GM18909 (cell line): ENCODE measurements at regions not wholly inside any gene's neighbourhood (a gene's known extent, or its start where the extent isn't known, plus 50 kb on each side); places are given as distances from the start of the nearest gene placed in this dataset.
"Not testable (repeated sequence)": the region's sequence is repeated elsewhere in the genome, so short reads cannot be mapped to it uniquely, and the experiment has no call there.

Source experiments
- ATAC-seq: cut with Tn5 transposase; IDR thresholded peaks from one replicate; pipeline ENCODE4 v1.9.1; 2021; ENCODE audit warnings: mild to moderate bottlenecking; ENCODE audit not compliant: unreplicated experiment, poor library complexity

GRCh38 chr4:125262502-125262901, 52.3 kb upstream of the FAT4 start:
- ATAC-seq = no peak

DNA sequence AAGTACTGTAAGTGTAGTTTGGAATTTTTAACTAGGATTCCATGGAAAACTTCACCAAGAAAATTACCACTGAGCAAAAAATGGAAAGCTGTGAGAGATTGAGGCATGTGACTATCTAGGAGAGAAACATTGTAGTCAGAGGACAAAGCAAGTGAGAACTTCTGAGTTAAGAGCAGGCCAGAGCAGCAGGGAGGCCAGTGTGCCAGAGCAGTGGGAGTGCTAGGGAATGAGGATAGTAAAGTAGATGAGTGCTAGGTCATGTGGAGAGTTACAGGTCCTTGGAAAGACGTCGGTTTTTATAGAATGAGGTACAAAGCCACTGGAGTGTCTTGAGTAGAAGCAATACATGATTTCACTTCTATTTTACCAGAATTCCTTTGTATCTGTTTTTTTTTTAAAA, 52.7 kb upstream of the FAT4 start:
- no peak for ATAC-seq

DNA sequence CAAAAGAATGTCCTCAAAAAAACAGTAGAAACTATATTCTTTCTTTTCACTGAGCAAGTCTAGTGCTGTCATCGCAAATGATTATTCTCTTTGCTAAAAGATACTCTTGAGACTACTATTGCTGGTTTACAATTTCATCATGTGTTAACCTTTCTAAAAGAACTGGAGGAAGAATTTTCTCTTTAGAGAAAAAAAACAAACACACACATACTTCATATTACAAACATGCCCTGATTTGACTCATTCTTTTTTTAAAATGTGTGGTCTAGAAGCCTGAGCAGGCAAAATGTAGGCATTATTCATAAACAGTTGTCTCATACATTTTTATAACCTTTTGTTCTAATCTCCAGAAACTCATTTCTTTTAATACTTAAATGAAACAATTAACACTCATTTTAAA, 60.6 kb upstream of the FAT4 start:
- no peak for ATAC-seq

DNA sequence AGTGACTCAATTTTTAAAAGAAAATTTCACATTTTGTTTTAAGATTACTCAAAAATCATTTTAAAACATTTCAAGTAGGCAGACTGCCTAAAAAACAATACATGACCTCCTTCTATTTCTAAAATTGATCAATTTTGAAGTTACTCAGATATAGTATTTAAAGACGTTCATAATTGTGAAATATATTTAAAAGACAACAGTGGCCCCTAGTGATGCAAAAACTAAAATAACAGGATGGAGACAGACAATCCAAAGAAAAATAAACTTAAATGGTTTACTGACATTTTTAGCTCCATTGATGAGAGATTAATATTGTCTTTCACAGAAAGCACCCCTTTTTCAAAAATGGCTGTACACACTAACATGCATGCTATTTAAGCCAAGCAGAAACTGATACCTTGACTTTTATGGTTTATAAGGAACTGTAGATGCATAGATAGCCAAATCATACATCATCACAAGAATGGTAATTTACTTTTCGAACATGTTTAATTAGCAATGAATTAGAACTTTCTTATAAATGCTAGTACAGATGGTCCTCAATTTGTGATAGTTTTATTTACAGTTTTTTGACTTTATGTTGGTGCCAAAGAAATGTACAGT, 69.8 kb upstream of the FAT4 start:
- no peak for ATAC-seq

DNA sequence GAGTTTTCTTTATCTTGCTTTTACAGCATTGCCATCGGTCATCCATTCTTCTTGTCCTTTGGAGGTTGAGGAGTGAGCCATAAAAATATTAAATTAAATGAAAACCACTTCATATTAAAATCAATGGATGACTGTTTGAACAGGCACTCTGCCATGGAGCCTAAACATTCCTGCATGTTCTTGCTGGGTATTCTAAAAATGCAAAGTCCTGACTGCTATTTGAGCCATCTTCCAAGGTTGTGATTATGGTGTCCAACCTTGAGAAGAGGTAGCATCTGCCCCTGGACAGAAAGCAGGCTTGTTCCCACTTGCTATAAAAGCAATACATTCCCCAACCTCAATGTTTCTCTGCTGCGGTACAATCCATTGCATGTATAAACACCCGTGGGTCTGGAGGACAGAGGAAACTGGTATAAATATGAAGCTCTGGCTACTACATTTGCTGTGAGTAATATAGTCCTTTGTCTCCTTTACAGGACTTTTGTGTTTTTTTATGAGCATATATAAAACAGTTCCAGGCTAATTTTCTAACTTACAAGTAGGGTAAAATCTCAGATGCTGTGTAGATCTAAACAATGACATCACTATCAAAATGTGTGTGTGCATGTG, 70.9 kb upstream of the FAT4 start:
- no peak for ATAC-seq

DNA sequence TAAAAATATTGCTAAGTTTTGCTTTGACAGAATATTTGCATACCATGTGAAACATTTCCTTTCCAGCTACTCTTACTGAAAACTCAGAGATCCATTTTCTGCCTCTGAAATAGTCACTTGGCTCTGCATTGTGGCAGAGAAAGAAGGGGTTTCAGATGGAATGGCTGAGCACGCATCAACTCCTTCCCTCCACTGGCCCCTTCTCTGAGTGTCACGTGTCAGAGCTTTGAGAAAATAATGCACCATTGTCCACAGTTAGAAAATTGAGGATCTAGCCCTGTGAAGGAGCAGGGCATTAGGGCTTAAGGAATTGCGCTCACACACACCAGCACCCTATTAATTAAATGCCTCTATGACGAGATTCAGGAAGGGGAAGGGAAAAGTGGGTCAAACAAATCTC, 78.8 kb upstream of the FAT4 start:
- no peak for ATAC-seq

DNA sequence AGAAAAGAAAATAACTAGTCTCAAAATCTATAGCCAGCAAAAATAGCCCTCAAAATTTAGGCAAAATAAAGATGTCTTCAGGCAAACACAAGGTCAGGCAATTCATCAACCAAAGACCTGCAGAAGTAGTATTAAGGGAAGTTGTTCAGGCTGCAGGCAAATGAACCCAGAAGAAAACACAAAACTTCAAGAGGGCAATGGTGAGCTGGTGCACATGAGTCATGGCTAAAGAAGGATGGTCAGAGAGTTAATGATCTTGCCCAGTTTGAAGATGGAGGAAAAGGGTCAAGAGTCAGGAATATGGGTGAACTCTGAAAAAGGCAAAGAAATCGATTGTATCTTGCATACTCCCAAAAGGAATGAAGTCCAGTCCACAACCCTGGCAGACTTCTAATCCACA, 83.1 kb upstream of the FAT4 start:
- no peak for ATAC-seq

GRCh38 chr4:125229596-125230058, 85.1 kb upstream of the FAT4 start:
- no peak for ATAC-seq

DNA sequence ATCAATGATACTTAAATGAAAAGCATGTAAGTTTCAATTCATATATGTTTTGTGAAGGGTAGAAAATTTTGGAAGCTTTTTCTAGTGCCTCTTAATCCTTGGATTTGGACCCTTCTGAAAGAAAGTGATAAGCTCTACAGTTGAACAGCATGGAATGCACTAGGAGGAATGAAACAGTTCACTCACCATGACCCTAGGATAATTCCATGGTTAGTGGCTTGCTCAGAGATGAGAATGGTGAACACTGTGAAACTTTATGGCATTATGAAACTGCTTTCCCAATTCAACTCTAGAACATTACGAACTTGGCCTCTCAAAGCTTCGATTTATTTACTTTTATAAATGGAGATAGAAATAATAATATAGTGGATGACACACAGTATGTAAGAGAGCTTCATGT, 88.9 kb upstream of the FAT4 start:
- no peak for ATAC-seq

- ATAC-seq = no peak
Measured at GRCh38 chr4:125200556-125200955, 114.2 kb upstream of the FAT4 start.

- ATAC-seq = no peak
Measured at GRCh38 chr4:125198916-125199315, 115.8 kb upstream of the FAT4 start.

GRCh38 chr4:125191874-125192459, 122.8 kb upstream of the FAT4 start:
- ATAC-seq = not testable (repeated sequence)

- no peak for ATAC-seq
Measured at GRCh38 chr4:125191232-125191631, 123.5 kb upstream of the FAT4 start.

DNA sequence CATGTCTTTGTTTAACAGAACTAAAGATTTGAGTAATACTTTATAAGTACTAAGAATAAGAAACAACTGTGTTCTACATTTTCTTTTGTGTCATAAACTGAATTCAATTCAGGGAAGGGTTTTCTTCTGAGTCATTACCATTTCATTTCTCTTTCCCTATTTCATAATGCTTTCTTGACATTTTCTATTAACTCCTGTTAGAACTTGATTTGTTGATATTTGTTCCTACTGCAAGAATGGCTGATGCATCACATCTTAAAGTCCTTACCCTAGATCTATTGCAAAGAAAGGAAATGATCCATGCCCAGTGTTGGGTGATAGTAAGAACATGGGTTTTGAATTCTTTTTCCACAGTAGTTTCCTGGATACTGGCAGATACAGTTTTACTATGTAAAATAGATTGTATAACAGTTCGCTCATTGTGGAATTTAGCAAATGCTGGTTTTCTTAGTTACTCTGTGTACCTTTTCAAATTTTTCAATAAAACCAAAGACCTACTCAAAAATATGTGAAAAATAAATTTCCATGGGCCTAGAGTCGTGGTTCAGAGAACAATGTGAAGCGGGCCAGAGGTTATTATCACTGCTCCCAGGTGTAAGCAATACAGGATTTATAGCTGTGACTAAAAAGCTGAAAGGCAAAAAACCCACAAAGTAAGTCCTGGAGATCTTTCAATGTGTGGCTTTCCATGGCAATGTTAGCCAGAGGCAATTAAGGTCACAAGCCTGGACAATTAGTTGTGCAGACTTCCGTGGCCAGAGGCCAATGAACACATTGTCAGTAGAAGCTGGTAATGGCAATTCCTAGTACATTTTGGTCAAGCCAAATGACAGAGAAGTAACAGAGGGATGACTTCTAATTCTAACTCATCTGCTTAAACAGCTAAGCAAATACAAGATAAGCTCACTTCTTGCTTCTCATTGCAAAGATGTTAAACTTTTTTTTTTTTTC, 127.3 kb upstream of the FAT4 start:
- ATAC-seq = no peak

DNA sequence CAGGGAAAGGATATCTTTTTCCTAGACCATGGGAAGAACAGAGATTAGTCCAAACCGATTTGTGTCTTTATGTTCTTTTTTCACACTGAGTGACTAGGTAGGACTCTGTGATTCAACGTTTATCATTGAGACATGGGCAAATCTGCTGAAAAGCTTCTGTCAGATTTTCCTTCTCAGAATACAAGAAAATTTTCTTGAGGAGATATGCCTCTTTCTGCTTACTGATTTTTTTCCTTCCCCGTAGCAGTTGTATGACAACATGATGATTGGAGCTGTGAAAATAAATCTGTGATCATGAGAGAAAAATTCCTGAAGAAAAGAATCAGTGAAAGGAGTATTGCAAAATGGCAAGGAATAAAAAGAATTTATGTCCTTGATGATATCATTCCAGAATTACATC, 130.6 kb upstream of the FAT4 start:
- no peak for ATAC-seq

DNA sequence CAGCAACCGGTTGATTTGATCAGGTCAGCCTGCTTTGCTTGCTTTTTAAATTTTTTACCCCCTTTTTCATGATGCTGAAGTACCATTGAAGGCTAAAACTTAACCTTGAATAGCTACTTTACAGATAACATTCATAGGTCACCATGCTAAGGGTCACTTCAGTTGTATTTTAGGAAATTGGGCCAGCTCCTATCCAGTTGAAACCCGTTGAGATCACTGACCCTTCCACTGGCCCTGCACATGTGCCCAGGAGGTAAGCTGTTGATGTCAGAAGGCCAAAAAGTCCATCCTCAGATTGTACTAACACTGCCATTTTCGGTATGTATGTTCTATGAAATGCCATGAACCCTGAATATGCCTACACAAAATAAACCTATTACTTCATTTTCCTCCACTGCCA, 133.0 kb upstream of the FAT4 start:
- ATAC-seq = no peak

DNA sequence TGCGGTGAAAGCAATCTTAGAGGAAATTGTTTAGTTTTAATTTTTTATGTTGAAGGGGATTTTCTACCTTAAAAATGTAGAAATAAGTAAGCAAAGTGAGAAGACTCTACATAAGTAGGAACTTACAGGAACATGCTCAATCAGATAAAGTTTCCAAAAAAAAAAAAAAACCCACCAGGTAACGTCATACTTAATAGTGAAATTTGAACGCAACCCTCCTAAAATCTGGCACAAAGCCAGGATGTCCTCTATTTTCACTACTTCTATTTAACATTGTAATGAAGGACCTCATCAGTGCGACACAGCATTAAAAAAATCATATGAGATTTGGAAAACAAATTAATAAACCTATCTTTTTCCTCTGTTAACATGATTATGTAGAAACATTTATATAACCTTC, 135.0 kb upstream of the FAT4 start:
- ATAC-seq = no peak

- ATAC-seq = no peak
Measured at GRCh38 chr4:125169192-125169591, 145.6 kb upstream of the FAT4 start.

- ATAC-seq = no peak
Measured at GRCh38 chr4:125168531-125168930, 146.2 kb upstream of the FAT4 start.

DNA sequence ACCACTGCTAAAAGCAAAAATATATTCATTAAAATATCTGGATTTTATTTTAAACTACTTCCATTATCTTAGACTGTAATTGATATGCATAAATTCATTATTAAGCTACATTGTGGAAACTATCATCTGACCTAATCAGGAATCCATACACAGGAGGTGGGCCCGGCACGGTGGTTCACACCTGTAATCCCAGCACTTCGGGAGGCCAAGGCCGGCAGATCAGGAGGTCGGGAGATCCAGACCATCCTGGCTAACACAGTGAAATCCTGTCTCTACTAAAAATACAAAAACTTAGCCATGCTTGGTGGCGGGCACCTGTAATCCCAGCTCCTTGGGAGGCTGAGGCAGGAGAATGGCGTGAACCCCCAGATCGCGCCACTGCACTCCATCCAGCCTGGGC, 148.7 kb upstream of the FAT4 start:
- ATAC-seq = not testable (repeated sequence)

DNA sequence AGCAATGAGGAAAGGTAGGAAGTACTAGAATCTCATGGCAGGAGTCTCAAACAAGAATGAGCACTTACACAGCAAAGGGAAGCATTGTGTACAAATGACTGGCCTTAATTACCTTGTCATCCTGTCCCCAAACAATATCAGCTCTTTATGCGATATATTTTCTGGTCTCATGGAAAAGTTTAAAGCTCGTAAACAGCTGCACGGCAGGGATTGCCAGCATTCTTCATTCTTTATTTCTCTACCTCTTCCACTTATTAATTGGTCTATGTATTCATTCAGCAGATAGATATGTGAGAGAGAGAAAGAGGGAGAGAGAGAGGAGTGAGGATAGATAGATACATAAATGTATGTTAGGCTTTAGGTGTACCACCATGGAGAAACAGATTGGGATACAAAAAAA, 155.8 kb upstream of the FAT4 start:
- no peak for ATAC-seq
